G401 (cell line): ENCODE measurements at regions not wholly inside any gene's neighbourhood (a gene's known extent, or its start where the extent isn't known, plus 50 kb on each side); places are given as distances from the start of the nearest gene placed in this dataset.

Experiments
- DNase-seq: peaks from one replicate; pipeline ENCODE4 v3.0.0-alpha.2; 2015; ENCODE audit warnings: low spot score
- in situ Hi-C: cut with HindIII; loops from 2 replicates; pipeline ENCODE4 v1.10.0; 2016; ENCODE audit warnings: low sequenced_read_pairs, mixed read lengths

DNA sequence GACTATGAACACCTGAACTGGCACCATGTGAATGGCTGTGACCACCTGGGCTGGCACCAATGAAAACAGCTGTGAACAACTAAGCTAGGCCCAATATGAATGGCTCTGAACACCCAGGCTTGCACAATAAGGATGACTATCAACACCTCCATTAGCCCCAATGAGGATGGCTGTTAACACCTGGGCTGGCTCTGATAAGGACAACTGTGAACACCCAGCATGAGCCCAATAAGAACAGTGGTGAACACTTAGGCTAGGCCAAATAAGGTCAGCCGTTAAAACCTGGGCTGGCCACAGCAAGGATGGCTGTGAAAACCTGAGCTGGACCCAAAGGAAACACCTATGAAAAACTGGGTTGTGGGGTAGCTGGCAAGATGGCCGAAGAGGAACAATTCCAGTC, 1163.1 kb downstream of the UQCRFS1 start:
- in situ Hi-C loops: no loop called here
- DNase-seq: no peak

DNA sequence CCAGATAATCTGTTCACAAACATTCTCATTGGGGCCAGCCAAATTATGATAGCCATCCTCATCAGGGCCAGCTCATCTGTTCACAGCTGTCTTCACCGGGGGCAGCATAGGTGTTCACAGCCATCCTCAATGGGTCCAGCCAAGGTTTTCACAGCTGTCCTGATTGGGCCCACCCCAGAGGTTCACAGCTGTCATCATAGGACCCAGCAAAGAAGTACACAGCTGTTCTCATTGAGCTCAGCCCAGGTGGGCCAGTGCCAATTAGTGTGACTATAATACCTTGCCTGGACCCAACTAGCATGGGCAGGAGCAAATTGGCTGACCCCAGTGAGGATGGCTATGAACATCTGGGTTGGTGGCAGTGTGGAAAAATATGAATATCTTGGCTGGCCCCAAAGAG, 1166.0 kb downstream of the UQCRFS1 start:
- in situ Hi-C loops: no loop called here
- DNase-seq: no peak

DNA sequence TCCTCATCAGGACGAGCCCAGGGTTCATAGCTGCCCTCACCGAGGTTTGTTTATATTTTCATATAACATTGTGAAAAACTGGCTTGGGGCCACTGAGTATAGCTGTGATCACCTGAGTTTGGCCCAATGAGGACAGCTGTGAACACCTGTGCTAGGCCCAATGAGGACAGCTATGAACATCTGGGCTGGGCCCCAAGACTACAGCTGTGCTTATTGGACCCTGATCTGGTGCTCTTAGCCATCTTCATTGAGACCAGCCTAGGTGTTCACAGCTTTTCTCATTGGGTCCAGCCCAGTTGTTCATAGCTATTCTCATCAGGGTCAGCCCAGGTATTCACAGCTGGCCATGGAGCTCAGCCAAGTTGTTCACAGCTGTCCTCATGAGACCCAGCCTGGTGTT, 1167.3 kb downstream of the UQCRFS1 start:
- no peak for DNase-seq
- in situ Hi-C loops: no loop called here

DNA sequence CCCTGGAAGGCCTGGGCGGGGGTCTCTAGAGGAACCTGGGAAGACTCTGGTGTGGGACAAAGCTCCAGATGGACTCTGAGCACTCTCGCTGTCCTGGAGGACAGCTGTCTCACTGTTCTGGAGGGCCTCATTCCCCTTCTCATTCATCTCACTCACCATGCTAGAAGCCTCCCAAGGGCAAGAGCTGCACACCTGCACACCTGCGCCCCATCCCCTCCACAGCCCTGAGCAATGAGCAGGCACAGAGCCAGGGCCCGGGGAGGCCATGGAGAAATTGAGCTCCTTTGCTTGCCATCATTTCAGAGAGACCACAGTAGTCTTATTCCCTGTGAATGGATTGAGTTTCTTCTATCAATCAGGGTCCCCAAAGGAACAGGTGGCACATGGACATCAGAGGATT, 1168.5 kb downstream of the UQCRFS1 start:
- in situ Hi-C loops: no loop called here
- DNase-seq: no peak

DNA sequence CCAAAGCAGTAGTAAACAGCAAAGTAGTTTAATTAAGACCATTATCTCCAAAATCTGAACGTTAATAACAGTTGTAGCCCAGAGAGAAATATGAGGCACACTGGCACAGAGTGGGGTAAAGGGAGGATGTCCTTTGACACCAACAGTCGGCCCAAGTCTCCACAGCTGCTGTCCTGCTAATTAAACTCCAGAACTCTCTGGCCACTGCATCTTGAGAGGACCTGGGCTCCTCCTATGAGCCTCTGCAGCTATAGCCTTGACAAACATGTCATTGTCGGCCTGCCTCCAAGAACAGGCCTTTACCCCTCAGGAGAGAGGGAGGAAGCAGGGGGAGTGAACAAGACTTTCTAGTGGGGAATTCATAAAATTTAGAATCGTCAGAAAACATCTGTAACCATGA, 1170.4 kb downstream of the UQCRFS1 start:
- DNase-seq: no peak
- in situ Hi-C loops: no loop called here

DNA sequence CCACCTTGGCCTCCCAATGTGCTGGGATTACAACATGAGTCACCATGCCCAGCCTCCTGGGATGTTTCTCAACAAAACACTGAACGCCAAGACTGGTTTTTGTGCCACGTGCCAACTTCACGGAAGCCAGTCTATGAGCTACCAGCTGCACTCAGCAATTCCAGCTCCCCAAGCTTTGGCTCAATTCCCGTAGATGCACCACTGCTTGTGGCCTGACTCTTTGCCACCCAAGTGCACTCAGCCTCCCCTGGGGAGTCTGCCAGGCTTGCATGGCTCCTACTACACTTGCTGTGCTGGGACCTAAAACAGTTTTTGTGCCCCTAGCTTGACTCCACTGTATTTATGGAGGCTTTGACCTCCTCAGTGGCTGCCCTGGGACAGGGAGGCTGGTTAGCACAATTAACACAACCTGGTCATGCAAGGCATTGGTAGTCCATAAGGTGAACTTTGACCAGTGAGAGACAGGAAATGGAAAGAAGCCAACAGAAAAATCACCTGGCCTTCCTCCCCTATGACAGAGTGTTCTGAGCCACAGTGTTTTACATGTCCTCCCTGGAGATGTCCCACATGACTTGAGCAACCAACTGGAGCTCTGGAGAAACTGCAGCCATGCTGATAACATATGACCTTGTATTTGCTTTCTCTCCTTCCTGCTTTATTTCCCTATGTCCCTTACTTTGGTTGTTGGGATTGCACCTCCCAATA, 1173.1 kb downstream of the UQCRFS1 start:
- DNase-seq: peak; percentile 19
- in situ Hi-C loops: no loop called here

DNA sequence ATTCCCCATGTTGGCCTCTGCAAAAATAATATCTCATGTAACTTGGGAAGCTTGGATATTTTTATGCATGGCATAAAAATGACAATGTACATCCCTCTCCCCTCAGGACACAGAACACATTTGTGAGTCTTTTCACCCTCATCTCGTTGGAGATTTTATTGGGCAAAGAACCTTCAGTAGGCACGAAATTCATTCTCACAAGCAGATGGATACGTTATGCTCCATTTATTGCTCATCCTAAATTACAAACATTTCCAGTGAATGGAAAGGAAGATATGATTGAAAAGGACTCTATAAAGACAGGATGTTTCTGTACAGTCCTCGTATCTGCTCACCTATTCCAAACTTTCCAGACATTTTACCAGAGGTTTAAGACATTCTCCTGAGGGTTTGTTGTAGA, 1175.8 kb downstream of the UQCRFS1 start:
- DNase-seq: peak; percentile 67
- in situ Hi-C loops: no loop called here

DNA sequence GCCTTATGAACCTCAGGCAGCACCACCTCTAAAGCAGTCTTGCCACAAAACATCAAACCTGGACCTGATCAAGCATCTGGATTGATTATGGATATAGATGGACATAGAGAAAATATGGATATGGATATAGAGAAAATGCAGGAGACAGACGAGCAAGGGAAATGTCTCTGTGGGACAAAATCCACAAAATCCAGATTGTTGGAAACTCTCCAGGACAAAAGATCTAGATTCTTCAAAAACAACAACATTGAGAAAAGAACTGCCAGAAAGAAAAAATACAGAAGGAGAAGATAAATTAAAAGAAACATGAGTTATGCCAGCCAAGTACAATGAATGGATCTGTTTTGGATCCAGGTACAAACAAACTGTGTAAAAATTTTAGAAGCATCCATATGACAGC, 1176.5 kb downstream of the UQCRFS1 start:
- DNase-seq: no peak
- in situ Hi-C loops: no loop called here

DNA sequence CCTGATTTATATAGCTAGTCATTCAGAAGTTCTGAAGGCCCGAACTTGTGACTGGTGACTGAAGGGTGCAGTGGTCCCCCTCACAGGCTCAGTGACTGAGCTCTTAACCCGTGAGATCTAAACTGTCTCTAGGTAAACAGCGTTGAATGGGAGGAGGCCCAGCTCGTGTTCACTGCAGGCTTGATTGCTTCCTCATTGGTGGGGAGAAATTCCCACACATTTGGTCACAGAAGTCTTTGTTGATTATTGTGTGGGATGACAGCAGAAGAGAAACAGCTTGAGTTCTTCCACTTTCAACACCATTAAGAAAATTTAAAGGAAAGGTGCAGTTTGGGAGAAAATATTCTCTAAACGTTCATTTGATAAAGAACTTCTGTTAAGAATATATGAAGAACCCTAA, 1178.0 kb downstream of the UQCRFS1 start:
- DNase-seq: no peak
- in situ Hi-C loops: no loop called here

DNA sequence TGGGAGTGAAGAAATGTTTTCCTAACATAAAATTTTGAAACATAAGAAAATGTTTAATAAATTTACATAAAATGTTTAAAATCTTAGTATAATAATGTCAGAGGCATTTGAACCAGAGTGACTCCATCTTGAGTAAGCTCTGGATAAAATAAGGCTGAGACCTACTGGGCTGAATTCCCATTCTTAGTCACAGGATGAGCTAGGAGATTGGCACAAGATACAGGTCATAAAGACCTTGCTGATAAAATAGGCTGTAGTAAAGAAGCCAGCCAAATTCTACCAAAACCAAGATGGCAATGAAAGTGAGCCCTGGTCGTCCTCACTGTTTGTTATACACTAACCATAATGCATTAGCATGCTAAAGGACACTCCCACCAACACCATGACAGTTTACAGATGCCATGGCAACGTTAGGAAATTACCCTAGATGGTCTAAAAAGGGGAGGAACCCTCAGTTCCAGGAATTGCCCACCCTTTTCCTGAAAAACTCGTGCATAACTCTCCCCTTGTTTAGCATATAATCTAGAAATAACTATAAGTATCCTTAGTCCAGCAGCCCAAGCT, 1184.0 kb downstream of the UQCRFS1 start:
- no peak for DNase-seq
- in situ Hi-C loops: no loop called here

DNA sequence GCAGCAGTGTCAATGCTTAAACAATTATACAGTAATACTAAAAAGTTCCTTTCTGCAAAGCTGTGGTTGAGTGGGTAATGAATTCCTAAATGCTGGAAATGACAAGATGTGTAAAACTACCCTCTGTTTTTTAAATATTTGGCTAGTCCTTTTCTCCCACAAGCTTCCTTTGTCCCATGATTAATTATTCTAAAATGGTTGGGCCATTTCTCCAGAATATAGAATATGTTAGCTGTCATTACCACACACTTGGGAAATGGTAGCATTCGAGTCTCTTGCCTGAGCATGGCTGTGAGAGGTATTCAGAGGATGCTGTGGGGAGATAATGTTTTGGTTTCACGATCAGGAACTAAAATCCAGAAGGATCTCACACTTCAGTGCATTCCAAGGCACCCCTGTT, 1185.8 kb downstream of the UQCRFS1 start:
- in situ Hi-C loops: no loop called here
- no peak for DNase-seq

DNA sequence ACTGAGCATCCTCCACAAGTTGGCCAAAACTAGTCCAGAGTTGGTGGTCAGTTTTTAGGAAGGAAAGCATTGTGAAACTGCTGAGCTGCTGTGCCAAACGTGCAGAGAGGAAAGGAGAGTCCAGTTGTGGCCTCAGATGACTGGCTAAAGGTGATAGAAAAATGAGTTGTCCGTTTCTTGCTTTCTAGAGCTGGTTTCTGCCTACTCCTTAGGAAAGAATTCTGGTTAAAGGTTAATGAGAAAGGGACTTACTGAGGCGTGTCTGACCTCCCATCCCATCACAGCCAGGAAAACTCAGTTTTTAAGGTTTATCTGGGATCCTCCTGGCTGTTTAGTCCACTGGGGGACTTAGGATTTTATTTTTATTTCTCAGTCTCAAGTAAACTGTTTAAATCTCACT, 1186.3 kb downstream of the UQCRFS1 start:
- in situ Hi-C loops: no loop called here
- DNase-seq: no peak

DNA sequence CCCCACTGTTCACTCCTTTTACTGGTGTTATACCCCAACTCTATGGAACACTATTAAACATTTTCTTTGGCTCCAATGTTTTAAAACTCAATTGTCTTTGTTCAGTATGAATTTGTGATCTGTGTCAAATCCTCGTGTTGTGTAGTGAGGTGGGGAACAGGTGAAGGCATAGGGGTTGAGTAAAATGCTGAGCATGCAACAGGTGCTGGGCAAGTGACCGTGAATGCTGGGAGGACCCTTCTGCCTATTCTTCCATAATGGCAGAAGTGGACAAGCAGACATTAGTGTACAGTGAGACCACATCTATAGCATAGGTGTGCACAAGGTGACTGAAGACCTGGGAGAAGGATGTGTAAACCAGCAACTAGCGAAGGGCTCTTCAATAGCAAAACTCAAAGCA, 1188.0 kb downstream of the UQCRFS1 start:
- DNase-seq: no peak
- in situ Hi-C loops: no loop called here

DNA sequence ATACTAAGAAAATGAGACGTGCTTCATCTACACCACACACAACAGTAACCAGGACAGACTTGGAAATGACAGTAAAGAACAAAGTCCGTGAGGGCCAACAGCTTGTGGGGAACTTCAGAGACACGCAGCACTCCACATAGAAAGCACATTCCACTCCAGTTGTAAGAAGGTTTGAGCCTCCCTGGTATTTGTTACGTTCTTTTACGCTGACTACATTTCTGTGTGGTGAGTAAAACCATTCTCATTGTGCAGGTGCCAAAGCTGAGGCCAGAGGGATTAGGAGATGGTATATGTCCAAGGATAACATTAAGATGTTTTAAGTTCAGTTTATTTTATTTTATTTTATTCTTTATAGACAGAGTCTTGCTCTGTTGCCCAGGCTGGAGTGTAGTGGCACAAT, 1189.9 kb downstream of the UQCRFS1 start:
- in situ Hi-C loops: no loop called here
- DNase-seq: no peak

DNA sequence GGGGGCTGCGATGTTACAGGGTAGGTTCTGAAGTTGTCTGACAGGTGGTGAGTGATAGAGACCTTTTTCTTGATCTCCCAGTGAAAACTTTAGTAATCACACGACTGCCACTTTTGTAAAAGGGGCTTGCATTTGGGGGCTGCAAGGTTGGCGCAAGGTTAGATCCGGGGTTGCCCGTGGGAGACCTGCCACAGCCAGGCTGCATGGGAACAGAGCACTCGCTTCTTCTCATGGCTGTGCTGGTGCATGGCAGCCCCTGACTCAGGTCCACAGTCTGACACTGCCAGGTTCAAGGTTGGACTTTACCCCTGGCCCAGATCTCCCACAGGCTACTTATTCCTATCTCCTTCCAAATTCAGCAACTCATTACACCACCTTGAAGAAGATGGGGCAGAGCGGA, 1190.4 kb downstream of the UQCRFS1 start:
- DNase-seq: no peak
- in situ Hi-C loops: no loop called here

DNA sequence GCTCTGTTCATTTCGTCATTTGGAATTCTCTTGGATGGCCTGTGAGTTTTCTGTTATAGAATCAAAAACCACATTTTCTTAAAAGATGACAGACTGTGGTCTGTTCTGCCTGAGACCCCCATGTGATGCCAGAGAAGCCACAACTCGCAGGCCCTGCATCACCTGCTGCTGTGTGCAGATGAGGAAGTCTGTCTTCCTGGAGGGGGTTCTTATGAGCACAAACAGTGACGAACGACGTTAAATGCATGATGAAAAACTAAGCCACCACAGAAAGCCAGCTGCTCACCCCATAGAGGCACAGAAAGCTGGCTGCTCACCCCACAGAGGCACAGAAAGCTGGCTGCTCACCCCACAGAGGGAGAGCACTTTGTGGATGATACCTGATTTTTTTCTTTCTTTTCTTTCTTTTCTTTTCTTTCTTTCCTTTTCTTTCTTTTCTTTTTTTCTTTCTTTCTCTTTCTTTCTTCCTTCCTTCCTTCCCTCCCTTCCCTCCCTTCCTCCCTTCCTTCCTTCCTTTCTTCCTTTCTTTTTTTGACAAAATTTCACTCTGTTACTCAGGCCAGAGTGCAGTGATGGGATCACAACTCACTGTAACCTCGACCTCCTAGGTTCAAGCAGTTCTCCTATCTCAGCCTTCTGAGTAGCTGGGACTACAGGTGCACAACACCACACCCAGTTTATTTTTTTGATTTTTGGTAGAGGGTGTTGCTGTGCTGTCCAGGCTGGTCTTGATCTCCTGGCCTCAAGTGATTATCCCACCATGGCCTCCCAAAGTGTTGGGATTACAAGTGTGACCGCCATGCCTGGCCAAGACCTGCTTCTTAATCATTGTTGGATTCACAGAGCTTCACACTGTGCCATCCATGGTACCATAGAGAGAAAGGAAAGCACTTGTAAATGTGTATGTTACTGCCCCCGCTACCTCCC, 1191.4 kb downstream of the UQCRFS1 start:
- DNase-seq: no peak
- in situ Hi-C loops: no loop called here

DNA sequence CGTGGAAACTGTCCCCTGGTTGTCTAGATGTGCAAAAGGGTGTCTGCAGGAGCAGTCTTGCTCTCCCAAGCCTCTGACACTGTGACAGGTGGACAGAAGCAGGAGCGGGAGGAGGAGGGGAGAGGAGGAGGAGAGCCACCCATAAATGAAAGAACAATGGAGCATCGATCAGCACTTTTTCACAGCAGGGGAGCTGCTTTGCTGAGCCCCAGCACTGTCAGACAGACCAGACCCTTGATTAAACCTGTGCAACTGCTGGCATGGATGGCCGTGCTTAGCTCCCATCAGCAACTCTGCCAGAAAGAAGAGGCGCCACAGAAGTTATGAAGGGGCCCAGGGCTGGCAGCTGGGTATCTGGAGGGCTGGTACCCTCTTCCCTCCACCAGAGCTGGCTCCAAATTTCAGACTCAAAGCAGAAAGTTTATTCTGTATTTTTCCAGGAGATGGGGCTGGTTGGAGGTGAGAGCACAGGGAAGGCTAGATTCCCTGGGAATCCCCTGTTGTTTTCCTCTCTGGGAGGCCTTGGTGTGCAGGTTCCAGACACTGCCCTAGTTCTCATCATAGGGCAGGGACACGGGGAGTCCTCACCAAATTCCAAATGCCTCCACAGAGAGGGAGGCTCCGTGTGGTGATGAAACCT, 1192.2 kb downstream of the UQCRFS1 start:
- in situ Hi-C loops: no loop called here
- DNase-seq: no peak

DNA sequence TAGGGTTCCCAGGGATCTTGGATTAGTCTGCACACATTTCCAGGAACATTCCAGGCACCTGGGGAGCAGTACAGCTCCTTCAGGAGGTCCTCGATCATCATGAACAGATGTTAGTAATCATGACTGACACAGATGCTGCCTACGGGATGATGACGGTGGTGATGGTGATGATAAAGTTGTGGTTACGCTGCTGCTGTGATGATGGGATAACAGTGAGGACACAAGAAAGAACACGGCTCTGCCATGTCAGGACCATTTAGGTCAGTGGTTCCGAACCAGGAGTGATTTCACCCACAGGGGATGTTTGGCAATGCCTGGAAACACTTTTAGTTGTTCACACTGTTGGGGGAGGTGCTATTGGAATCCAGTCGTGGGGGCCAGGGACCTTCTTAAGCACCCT, 1193.0 kb downstream of the UQCRFS1 start:
- in situ Hi-C loops: no loop called here
- no peak for DNase-seq

DNA sequence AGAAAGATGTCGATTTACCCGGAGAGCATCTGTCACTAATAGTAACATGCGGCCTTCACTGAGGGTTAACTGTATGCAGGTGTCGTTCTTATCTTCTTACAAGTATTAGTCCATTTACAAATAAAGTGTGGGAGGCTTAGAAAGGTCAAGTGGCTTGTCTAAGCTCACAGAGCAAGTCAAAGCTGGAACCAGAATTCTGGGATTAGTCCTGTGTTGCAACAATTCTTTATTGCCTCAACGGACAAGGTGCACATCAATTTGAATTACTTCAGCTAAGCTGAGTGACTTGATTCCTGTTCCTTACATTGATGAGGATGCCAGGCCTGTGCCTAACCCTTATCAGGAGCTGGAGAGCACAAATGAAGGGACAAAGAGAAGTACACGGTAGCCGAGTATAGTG, 1193.6 kb downstream of the UQCRFS1 start:
- in situ Hi-C loops: no loop called here
- DNase-seq: no peak

DNA sequence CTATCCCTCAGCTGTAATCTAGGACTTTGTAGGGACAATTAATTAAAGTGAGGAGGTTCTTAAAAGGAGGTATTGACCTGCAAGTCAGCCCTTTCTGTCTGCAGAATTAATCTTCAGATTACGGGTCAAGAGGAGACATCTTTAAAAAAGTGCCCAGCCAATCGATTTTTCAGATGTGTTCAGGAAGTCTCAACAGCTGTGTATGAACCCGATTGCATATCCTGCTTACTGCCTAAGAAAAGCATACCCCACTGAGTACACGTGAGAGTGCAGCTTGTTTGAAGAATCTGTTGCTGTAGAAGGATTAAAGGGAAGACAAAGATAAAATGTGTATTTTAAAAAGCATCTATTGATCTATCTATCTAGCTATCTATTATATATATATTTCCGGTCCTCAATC, 1194.5 kb downstream of the UQCRFS1 start:
- DNase-seq: no peak
- in situ Hi-C loops: no loop called here
